Endothelial cell of umbilical vein (primary cell): ENCODE measurements at regions not wholly inside any gene's neighbourhood (a gene's known extent, or its start where the extent isn't known, plus 50 kb on each side); places are given as distances from the start of the nearest gene placed in this dataset.
A peak's percentile ranks its signal among the peaks of the same experiment; 100 is the strongest.

Experiments
- BruUV-seq: library from RNA; stranded (reverse); fragments of 400-500 nt; replicated peaks from 2 replicates; lab custom pipeline; 2021; lab: Mats Ljungman, UMichigan
- CTCF ChIA-PET: fragments of 300-600, 350-600 bp; sonication (Branson Sonifier 250); formaldehyde crosslinking; loops from one replicate; lab custom pipeline; 2021; ENCODE audit warnings: antibody characterized with exemption, inconsistent platforms; lab: Charles Lee
- POLR2A ChIA-PET: fragments of 300-600, 350-600 bp; sonication (Branson Sonifier 250); formaldehyde crosslinking; loops from one replicate; lab custom pipeline; 2021; ENCODE audit warnings: antibody characterized with exemption, inconsistent platforms; lab: Charles Lee
- DNase-seq: peaks from one replicate; pipeline ENCODE4 v3.0.0-alpha.2; 2011; ENCODE audit warnings: low read depth, low spot score
- FAIRE-seq: peaks from 2 replicates; lab custom pipeline; 2011; peaks lifted over from hg19 to GRCh38; lab: Jason Lieb, UNC
- H2AFZ ChIP-seq: 2 replicates; pipeline ENCODE4 v1.6.0; 2012; ENCODE audit warnings: low read depth, low read length, control low read depth, inconsistent platforms
- H3K27ac ChIP-seq: 2 replicates; pipeline ENCODE4 v1.5.1; 2011; ENCODE audit warnings: low read depth, mild to moderate bottlenecking, control low read depth, low read length, moderate library complexity; ENCODE audit not compliant: insufficient read depth
- H3K27me3 ChIP-seq, 2 experiments: 2 replicates each; pipeline versions ENCODE4 v1.6.0 to v1.6.1; 2011; ENCODE audit warnings: low read length in 2 of 2, mixed read lengths in 1 of 2; ENCODE audit not compliant: control insufficient read depth in 2 of 2, insufficient read depth in 2 of 2
- H3K36me3 ChIP-seq, 2 experiments: 2 replicates in 1 of 2; 3 replicates in 1 of 2; pipeline ENCODE4 v1.5.1; 2011; ENCODE audit warnings: low read length in 2 of 2, mild to moderate bottlenecking in 1 of 2, moderate library complexity in 1 of 2; ENCODE audit not compliant: control insufficient read depth in 2 of 2, insufficient read depth in 2 of 2; ENCODE audit errors: extremely low read depth in 1 of 2
- H3K4me1 ChIP-seq: 3 replicates; pipeline ENCODE4 v1.5.1; 2011; ENCODE audit warnings: mild to moderate bottlenecking, low read length; ENCODE audit not compliant: control insufficient read depth, insufficient read depth; ENCODE audit errors: extremely low read depth
- H3K4me2 ChIP-seq: 2 replicates; pipeline ENCODE4 v1.6.1; 2011; ENCODE audit warnings: low read length, control low read depth, mixed read lengths; ENCODE audit not compliant: insufficient read depth
- H3K4me3 ChIP-seq, 3 experiments: fragments of 200-600 bp in 1 of 3; sonication (generic), shearing (Covaris generic) in 1 of 3; replicated peaks in 1 of 3; 2 replicates each; pipeline ENCODE4 v1.5.1; 2011 to 2016; ENCODE audit warnings: control low read depth in 3 of 3, low read length in 3 of 3, mild to moderate bottlenecking in 2 of 3, inconsistent platforms in 1 of 3, low read depth in 1 of 3, moderate library complexity in 1 of 3; ENCODE audit not compliant: insufficient read depth in 1 of 3
- H3K79me2 ChIP-seq: 2 replicates; pipeline ENCODE4 v1.6.0; 2012; ENCODE audit warnings: low read length, inconsistent platforms; ENCODE audit not compliant: control insufficient read depth, insufficient read depth
- H3K9ac ChIP-seq: replicated peaks from 2 replicates; pipeline ENCODE3; 2011; ENCODE audit warnings: low read length, control low read depth; ENCODE audit not compliant: insufficient read depth; ENCODE audit errors: extremely low read depth
- H3K9me1 ChIP-seq: replicated peaks from 3 replicates; pipeline ENCODE4 v1.6.0; 2011; ENCODE audit warnings: mild to moderate bottlenecking, low read length; ENCODE audit not compliant: control insufficient read depth, insufficient read depth; ENCODE audit errors: extremely low read depth
- H3K9me3 ChIP-seq: replicated peaks from 2 replicates; pipeline ENCODE4 v1.5.1; 2012; ENCODE audit warnings: low read length, inconsistent platforms; ENCODE audit not compliant: control insufficient read depth, insufficient read depth
- H4K20me1 ChIP-seq: replicated peaks from 2 replicates; pipeline ENCODE3; 2011; ENCODE audit warnings: mild to moderate bottlenecking, low read length; ENCODE audit not compliant: control insufficient read depth, insufficient read depth; ENCODE audit errors: extremely low read depth
- EZH2 ChIP-seq: IDR thresholded peaks from 2 replicates; pipeline ENCODE4 v1.6.1; 2012; ENCODE audit warnings: borderline replicate concordance, low read depth, mild to moderate bottlenecking, moderate library complexity, low read length, inconsistent platforms; ENCODE audit not compliant: severe bottlenecking
- FOS ChIP-seq: IDR thresholded peaks from 2 replicates; pipeline ENCODE4 v1.6.1; 2011; ENCODE audit warnings: mild to moderate bottlenecking, low read length, moderate library complexity, borderline replicate concordance; ENCODE audit not compliant: insufficient read depth
- GATA2 ChIP-seq: IDR thresholded peaks from 2 replicates; pipeline ENCODE4 v1.7.0; 2011; ENCODE audit warnings: low read depth, mild to moderate bottlenecking, moderate library complexity, mixed read lengths, low read length; ENCODE audit not compliant: insufficient read length, insufficient read depth
- JUN ChIP-seq: IDR thresholded peaks from 2 replicates; pipeline ENCODE4 v1.6.1; 2011; ENCODE audit warnings: borderline replicate concordance, low read depth; ENCODE audit not compliant: insufficient read length, insufficient read depth
- MYC ChIP-seq: IDR thresholded peaks from one replicate; pipeline ENCODE4 v1.6.1; 2011; ENCODE audit warnings: mild to moderate bottlenecking, low read depth, low read length
- POLR2A ChIP-seq: IDR thresholded peaks from 2 replicates; pipeline ENCODE4 v1.6.1; 2012; ENCODE audit warnings: low read depth, mild to moderate bottlenecking, control low read depth, low read length
- POLR2AphosphoS5 ChIP-seq: IDR thresholded peaks from 2 replicates; pipeline ENCODE4 v1.6.1; 2012; ENCODE audit warnings: low read depth, mild to moderate bottlenecking, control low read depth, low read length, moderate library complexity; ENCODE audit not compliant: insufficient read depth
- dilution Hi-C: fragments of 300-500 bp; cut with MboI; formaldehyde crosslinking; loops from one replicate; pipeline ENCODE4 v1.15.0; 2019; ENCODE audit warnings: low sequenced_read_pairs; ENCODE audit not compliant: extremely low pct_ligation_motif_present
- intact Hi-C: fragments of 100-400 bp; cut with micrococcal nuclease; formaldehyde crosslinking; loops from one replicate; pipeline ENCODE4 v1.10.0; 2022
- TF ChIP-seq, protein P1 (sequence below), 2 donors: IDR thresholded peaks; 1 replicate in 1 of 2; 2 replicates in 1 of 2; pipeline ENCODE4 v1.5.1; 2011; ENCODE audit warnings: low read length in 2 of 2, mild to moderate bottlenecking in 2 of 2, moderate library complexity in 2 of 2, control low read depth in 1 of 2, inconsistent platforms in 1 of 2, low read depth in 1 of 2; ENCODE audit not compliant: insufficient read depth in 1 of 2; ENCODE audit errors: extremely low read depth in 1 of 2
- TF ChIP-seq, protein P2 (sequence below): IDR thresholded peaks from 2 replicates; pipeline ENCODE4 v1.6.1; 2011; ENCODE audit not compliant: insufficient read depth, insufficient read length

DNA sequence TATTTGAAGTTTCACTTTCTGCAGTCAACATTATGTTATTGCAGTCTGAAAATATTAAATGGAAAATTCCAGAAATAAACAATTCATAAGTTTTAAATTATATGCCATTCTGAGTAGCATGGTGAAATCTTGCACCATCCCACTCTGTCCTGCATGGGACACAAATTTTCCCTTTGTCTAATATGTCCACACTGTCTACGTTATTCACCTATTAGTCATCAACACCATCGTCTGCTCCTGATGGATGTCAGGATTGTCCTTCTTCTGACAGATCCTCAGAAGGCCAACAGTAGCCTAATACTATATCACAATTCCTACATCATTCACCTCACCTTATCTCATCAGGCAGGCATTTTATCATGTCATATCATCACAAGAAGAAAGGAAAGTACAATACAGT lies 163.1 kb downstream of the TXNL1 start:
- Histone ChIP-seq H3K4me2 (no peak overlapping the region), H3K9me1 (no peaks in the 10 kb centered on the region), H3K27me3 (no peaks in the 10 kb centered on the region), H3K9me3 (no peaks in the 10 kb centered on the region), H2AFZ (no peak overlapping the region), H3K4me1 (no peaks in the 10 kb centered on the region), H3K9ac (no peak overlapping the region), H3K79me2 (no peaks in the 10 kb centered on the region), H4K20me1 (no peaks in the 10 kb centered on the region), H3K27ac (no peak overlapping the region), H3K4me3 (no peak overlapping the region), H3K36me3 (no peaks in the 10 kb centered on the region)
- no peak for FAIRE-seq
- dilution Hi-C loops = no loop called here
- CTCF ChIA-PET = no interaction called here
- no peak for DNase-seq
- no TSS peak for BruUV-seq
- intact Hi-C loops = no loop called here
- TF ChIP-seq POLR2A = no peak
- POLR2A ChIA-PET = no interaction called here

DNA sequence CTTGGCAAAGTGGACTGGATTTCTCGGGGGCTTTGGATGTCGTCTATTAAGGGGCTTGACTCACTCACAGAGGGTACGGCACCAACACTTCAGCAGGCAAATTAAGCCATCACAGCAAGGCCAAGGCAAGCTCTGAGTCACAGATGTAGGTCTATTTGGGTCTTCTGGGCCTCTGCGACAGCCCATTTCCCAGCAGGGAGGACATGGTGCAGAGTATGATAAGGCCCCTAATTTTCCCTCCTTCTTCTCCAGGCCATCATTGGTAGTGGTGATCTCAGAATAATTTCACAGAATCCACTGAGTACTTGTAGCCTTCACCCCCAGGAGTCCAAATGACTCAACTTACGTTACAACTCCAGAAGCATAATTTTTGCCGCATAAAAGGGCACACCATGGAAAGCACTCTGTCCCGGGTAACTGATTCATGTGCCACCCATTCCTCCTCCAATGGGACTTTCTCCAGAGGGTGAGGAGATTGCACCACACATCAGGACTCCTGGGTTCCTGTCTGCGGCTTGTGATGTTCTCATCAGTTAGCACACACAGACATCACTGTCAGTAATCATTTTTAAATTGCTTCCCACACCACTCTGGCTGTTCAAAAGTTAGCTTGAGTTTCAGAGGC lies 164.9 kb downstream of the TXNL1 start:
- CTCF ChIA-PET = no interaction called here
- TF ChIP-seq FOS = no peak
- TF ChIP-seq POLR2AphosphoS5 = no peak
- no peak for TF ChIP-seq MYC
- TF ChIP-seq JUN = no peak
- TF ChIP-seq EZH2 = no peak
- TF ChIP-seq, protein P1, sequence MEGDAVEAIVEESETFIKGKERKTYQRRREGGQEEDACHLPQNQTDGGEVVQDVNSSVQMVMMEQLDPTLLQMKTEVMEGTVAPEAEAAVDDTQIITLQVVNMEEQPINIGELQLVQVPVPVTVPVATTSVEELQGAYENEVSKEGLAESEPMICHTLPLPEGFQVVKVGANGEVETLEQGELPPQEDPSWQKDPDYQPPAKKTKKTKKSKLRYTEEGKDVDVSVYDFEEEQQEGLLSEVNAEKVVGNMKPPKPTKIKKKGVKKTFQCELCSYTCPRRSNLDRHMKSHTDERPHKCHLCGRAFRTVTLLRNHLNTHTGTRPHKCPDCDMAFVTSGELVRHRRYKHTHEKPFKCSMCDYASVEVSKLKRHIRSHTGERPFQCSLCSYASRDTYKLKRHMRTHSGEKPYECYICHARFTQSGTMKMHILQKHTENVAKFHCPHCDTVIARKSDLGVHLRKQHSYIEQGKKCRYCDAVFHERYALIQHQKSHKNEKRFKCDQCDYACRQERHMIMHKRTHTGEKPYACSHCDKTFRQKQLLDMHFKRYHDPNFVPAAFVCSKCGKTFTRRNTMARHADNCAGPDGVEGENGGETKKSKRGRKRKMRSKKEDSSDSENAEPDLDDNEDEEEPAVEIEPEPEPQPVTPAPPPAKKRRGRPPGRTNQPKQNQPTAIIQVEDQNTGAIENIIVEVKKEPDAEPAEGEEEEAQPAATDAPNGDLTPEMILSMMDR (IDR thresholded peaks at IDR 0.05; ENCODE audit: extremely low read depth in 1 of 2, insufficient read depth in 1 of 2, low read depth in 1 of 2, low read length in 2 of 2) = no peak
- no peak for TF ChIP-seq GATA2
- TF ChIP-seq, protein P2, sequence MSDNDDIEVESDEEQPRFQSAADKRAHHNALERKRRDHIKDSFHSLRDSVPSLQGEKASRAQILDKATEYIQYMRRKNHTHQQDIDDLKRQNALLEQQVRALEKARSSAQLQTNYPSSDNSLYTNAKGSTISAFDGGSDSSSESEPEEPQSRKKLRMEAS = no peak
- no peak for TF ChIP-seq POLR2A
- no peaks in the 10 kb centered on the region for H3K36me3 ChIP-seq
- no peak overlapping the region for H2AFZ ChIP-seq
- no peaks in the 10 kb centered on the region for H3K79me2 ChIP-seq
- H3K4me3 ChIP-seq = no peak overlapping the region
- no peaks in the 10 kb centered on the region for H3K4me1 ChIP-seq
- POLR2A ChIA-PET = no interaction called here
- dilution Hi-C loops = no loop called here
- no peak overlapping the region for H3K27ac ChIP-seq
- no peaks in the 10 kb centered on the region for H3K27me3 ChIP-seq
- FAIRE-seq (peak; percentile 31), DNase-seq (no peak)
- no peak overlapping the region for H3K4me2 ChIP-seq
- no peaks in the 10 kb centered on the region for H4K20me1 ChIP-seq
- intact Hi-C loops = no loop called here
- no TSS peak for BruUV-seq
- no peaks in the 10 kb centered on the region for H3K9me1 ChIP-seq
- no peaks in the 10 kb centered on the region for H3K9me3 ChIP-seq
- no peak overlapping the region for H3K9ac ChIP-seq
